Fibroblast of skin of left quadriceps (primary cell): ENCODE measurements at regions not wholly inside any gene's neighbourhood (a gene's known extent, or its start where the extent isn't known, plus 50 kb on each side); places are given as distances from the start of the nearest gene placed in this dataset.
A peak's percentile ranks its signal among the peaks of the same experiment; 100 is the strongest.
"Not testable (repeated sequence)": the region's sequence is repeated elsewhere in the genome, so short reads cannot be mapped to it uniquely, and the experiment has no call there.

Experiments used
- DNase-seq, 2 experiments: peaks; one replicate each; pipeline ENCODE4 v3.0.0-alpha.2; 2013; ENCODE audit warnings: low read depth in 2 of 2

GRCh38 chr6:76982476-76983199 lies 480.7 kb downstream of the HTR1B start:
- no peak for DNase-seq

GRCh38 chr6:76972474-76972873 lies 490.8 kb downstream of the HTR1B start:
- no peak for DNase-seq

- not testable (repeated sequence) for DNase-seq
Measured at GRCh38 chr6:76959177-76959576, 504.1 kb downstream of the HTR1B start.

GRCh38 chr6:76942203-76942966 lies 520.9 kb downstream of the HTR1B start:
- no peak for DNase-seq

- peak; percentile 2 to 10 for DNase-seq
Measured at GRCh38 chr6:76940191-76940590, 523.1 kb downstream of the HTR1B start.

- DNase-seq = no peak
Measured at GRCh38 chr6:76914737-76915136, 548.6 kb downstream of the HTR1B start.

GRCh38 chr6:76905541-76905940 lies 557.8 kb downstream of the HTR1B start:
- DNase-seq = not testable (repeated sequence)

- no peak for DNase-seq
Measured at GRCh38 chr6:76892542-76892941, 570.7 kb downstream of the HTR1B start.

- DNase-seq = no peak
Measured at GRCh38 chr6:76888351-76888750, 574.9 kb downstream of the HTR1B start.

- DNase-seq = no peak
Measured at GRCh38 chr6:76886900-76887299, 576.4 kb downstream of the HTR1B start.

- peak; percentile 52 to 60 for DNase-seq
Measured at GRCh38 chr6:76885861-76886301, 577.4 kb downstream of the HTR1B start.

GRCh38 chr6:76881414-76881813 lies 581.9 kb downstream of the HTR1B start:
- no peak for DNase-seq

GRCh38 chr6:76876922-76877553 lies 586.3 kb downstream of the HTR1B start:
- no peak for DNase-seq

GRCh38 chr6:76876430-76876829 lies 586.9 kb downstream of the HTR1B start:
- DNase-seq = not testable (repeated sequence)

GRCh38 chr6:76867182-76867581 lies 596.1 kb downstream of the HTR1B start:
- DNase-seq = no peak

GRCh38 chr6:76866091-76866915 lies 597.0 kb downstream of the HTR1B start:
- DNase-seq = no peak

- peak; percentile 18 to 21 for DNase-seq
Measured at GRCh38 chr6:76862936-76863335, 600.4 kb downstream of the HTR1B start.

GRCh38 chr6:76861403-76861802 lies 601.9 kb downstream of the HTR1B start:
- DNase-seq = no peak

GRCh38 chr6:76856065-76856464 lies 607.2 kb downstream of the HTR1B start:
- DNase-seq = no peak

GRCh38 chr6:76852776-76853175 lies 610.5 kb downstream of the HTR1B start:
- peak; percentile 7 to 13 for DNase-seq

GRCh38 chr6:76849274-76849970 lies 613.9 kb downstream of the HTR1B start:
- not testable (repeated sequence) for DNase-seq
